ENCODE measurements at regions not wholly inside any gene's neighbourhood (a gene's known extent, or its start where the extent isn't known, plus 50 kb on each side); places are given as distances from the start of the nearest gene placed in this dataset.

DNA sequence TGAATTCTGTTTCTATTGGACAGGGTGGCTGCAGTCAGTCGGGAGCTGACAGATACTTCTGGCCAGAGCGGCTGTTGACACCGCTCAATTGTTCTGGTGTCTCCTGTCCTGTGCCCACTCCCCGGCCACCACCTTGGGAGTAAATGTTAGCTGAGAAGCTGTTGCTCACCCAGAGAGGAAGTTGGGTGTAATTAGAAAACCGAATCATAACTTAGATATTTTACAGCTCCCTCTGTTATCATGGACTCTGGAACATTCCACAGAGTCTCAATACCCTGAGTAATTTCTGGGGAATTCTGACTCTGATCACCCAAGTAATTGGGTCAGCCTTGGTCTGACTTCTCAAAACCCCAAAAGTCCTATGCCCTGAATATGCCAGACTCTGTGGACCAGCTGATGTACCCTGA is 58.3 kb upstream of the RFLNA start:
- Histone ChIP-seq H3K27me3 (no peaks in the 10 kb centered on the region), H3K9me3 (no peaks in the 10 kb centered on the region), H3K27ac (no peak overlapping the region), H3K4me1 (no peaks in the 10 kb centered on the region), H3K36me3 (no peaks in the 10 kb centered on the region), H3K4me3 (no peak overlapping the region)
- TF ChIP-seq POLR2AphosphoS5 (IDR thresholded peaks at IDR 0.05; ENCODE audit: insufficient read depth in 1 of 2, low read depth in 1 of 2) (no peak), CTCF (IDR thresholded peaks at IDR 0.05) (no peak), POLR2A (IDR thresholded peaks at IDR 0.05) (no peak)
- intact Hi-C loops (cut with DNase I) = no loop called here
- no peak for DNase-seq (ENCODE audit: extremely low spot score in 2 of 2)

- no peaks in the 10 kb centered on the region for H3K36me3 ChIP-seq
- H3K9me3 ChIP-seq = no peaks in the 10 kb centered on the region
- no peak overlapping the region for H3K27ac ChIP-seq
- H3K4me1 ChIP-seq = no peaks in the 10 kb centered on the region
- H3K27me3 ChIP-seq = no peaks in the 10 kb centered on the region
- TF ChIP-seq POLR2AphosphoS5 (IDR thresholded peaks at IDR 0.05; ENCODE audit: insufficient read depth in 1 of 2, low read depth in 1 of 2) (no peak), CTCF (IDR thresholded peaks at IDR 0.05) (no peak), POLR2A (IDR thresholded peaks at IDR 0.05) (no peak)
- no peak for DNase-seq (ENCODE audit: extremely low spot score in 2 of 2)
- H3K4me3 ChIP-seq = no peak overlapping the region
- intact Hi-C loops (cut with DNase I) = no loop called here
These were observed 56.0 kb upstream of the RFLNA start for GRCh38 chr12:124238886-124239285.

DNA sequence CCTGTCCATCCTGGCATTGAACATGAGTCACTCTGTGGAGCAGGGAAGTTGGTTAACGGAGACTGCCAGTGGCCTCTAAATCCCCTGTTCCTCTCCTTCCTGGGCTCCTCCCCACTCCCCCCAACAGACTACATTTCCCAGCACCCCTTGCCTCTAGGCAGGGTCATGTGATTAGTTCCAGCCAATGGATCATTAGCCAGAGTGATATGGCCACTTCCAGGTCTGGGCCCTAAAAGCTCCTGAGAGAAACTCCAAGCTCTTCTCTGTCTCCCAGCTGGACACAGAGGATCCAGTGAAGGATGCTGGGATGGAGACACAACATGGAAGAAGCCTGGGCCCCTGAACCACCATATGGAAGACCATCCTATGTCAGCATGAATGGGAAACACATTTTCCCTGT is 54.4 kb upstream of the RFLNA start:
- intact Hi-C loops (cut with DNase I) = no loop called here
- no peak for DNase-seq (ENCODE audit: extremely low spot score in 2 of 2)
- no peaks in the 10 kb centered on the region for H3K27me3 ChIP-seq
- H3K9me3 ChIP-seq = no peaks in the 10 kb centered on the region
- no peak overlapping the region for H3K27ac ChIP-seq
- no peaks in the 10 kb centered on the region for H3K4me1 ChIP-seq
- H3K4me3 ChIP-seq = no peak overlapping the region
- H3K36me3 ChIP-seq = no peaks in the 10 kb centered on the region
- TF ChIP-seq POLR2AphosphoS5 (IDR thresholded peaks at IDR 0.05; ENCODE audit: insufficient read depth in 1 of 2, low read depth in 1 of 2) (no peak), POLR2A (IDR thresholded peaks at IDR 0.05) (no peak), CTCF (IDR thresholded peaks at IDR 0.05) (no peak)

DNA sequence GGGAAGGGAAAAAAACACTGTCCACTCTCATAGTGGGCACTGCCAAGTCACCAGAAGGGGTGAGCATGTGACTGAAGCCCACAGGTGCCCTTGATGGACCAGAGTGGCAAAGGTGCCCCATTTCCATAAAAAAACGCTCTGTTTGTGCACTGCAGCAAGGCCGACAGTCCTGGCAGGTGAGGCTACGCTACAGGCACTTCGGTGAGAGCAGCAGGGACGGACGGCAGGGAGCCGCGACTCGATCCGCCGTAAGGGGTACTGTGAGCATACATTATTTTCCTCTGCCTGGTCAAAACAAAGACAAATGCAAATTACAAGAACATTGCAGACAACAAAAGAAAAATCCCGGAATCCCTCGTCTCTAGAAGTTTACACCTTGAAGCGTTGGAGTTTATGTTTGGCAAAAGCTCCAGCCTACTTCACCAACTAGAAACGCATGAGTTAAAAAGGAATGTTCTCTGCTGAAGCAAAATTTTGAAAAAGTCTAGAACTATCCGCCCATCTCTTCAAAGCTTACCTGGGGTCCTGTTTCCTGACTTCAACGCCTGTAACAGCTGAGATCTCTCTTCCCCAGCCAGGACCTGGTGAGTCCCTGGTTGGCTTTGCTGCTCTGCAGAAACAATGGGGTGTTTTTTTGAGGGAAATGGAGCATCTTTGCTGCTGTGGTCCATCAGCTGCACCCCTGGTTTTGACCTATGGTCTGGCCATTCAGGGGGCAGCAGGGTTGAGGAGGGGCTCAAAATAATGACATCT is 52.9 kb upstream of the RFLNA start:
- TF ChIP-seq POLR2AphosphoS5 (IDR thresholded peaks at IDR 0.05; ENCODE audit: insufficient read depth in 1 of 2, low read depth in 1 of 2) = no peak
- no peak for TF ChIP-seq POLR2A (IDR thresholded peaks at IDR 0.05)
- no peak for TF ChIP-seq CTCF (IDR thresholded peaks at IDR 0.05)
- H3K27me3 ChIP-seq = no peaks in the 10 kb centered on the region
- DNase-seq (ENCODE audit: extremely low spot score in 2 of 2) = no peak
- intact Hi-C loops (cut with DNase I) = no loop called here
- H3K9me3 ChIP-seq = peaks cover 5% of the 10 kb centered on the region
- H3K4me3 ChIP-seq = no peak overlapping the region
- H3K27ac ChIP-seq = no peak overlapping the region
- no peaks in the 10 kb centered on the region for H3K36me3 ChIP-seq
- H3K4me1 ChIP-seq = no peaks in the 10 kb centered on the region

DNA sequence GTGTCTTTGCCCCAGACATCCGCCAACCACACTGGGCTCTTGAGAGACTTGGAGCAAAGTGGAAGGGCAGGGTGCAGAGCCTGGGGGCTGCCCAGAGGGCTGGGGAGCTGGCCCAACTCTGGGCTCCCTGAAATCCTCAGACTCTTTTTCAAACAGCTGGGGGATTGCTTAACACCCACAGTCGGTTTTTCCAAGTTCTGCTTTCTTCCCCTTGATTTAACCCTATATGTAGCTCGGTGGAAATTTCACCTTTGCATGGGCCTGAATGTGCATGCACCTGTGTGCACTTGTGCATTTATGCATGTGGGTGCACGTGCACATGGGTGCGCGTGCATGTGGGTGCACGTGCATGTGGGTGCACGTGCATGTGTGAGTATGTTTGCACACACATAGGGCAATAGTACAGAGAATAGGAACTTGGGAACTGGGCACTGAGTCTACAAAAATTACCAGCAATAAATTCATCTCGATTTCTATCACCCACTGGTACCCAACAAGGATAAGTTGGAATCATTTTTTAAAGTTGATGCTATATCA is 52.3 kb upstream of the RFLNA start:
- Histone ChIP-seq H3K36me3 (no peaks in the 10 kb centered on the region), H3K9me3 (peaks cover 6% of the 10 kb centered on the region), H3K27ac (no peak overlapping the region), H3K4me1 (no peaks in the 10 kb centered on the region), H3K27me3 (no peaks in the 10 kb centered on the region), H3K4me3 (no peak overlapping the region)
- DNase-seq (ENCODE audit: extremely low spot score in 2 of 2) = no peak
- TF ChIP-seq CTCF (IDR thresholded peaks at IDR 0.05) (no peak), POLR2A (IDR thresholded peaks at IDR 0.05) (no peak), POLR2AphosphoS5 (IDR thresholded peaks at IDR 0.05; ENCODE audit: insufficient read depth in 1 of 2, low read depth in 1 of 2) (no peak)
- intact Hi-C loops (cut with DNase I) = no loop called here
